Neural cell (in vitro differentiated cells): ENCODE measurements at regions not wholly inside any gene's neighbourhood (a gene's known extent, or its start where the extent isn't known, plus 50 kb on each side); places are given as distances from the start of the nearest gene placed in this dataset.

Experiments used
- H2AFZ ChIP-seq: fragments of 200-600, 300-800 bp; sonication (generic), shearing (Covaris generic); 2 replicates; pipeline ENCODE4 v1.6.0; 2014; ENCODE audit warnings: low read depth, mild to moderate bottlenecking, antibody characterized with exemption, low read length, moderate library complexity
- H3F3A ChIP-seq: fragments of 200-600 bp; shearing (Covaris generic); 2 replicates; pipeline ENCODE4 v1.6.1; 2016; ENCODE audit warnings: mild to moderate bottlenecking, moderate library complexity, mixed read lengths, antibody characterized with exemption, low read length; ENCODE audit not compliant: insufficient read depth, poor library complexity, severe bottlenecking
- H3K27ac ChIP-seq: fragments of 200-600, 300-800 bp; sonication (generic), shearing (Covaris generic); 2 replicates; pipeline ENCODE4 v1.5.1; 2014; ENCODE audit warnings: mild to moderate bottlenecking, low read length, moderate library complexity
- H3K27me3 ChIP-seq: fragments of 300-800, 200-600 bp; sonication (generic), shearing (Covaris generic); 2 replicates; pipeline ENCODE4 v1.6.0; 2014; ENCODE audit warnings: mild to moderate bottlenecking, low read depth, low read length, moderate library complexity; ENCODE audit not compliant: insufficient read depth
- H3K36me3 ChIP-seq: fragments of 300-800, 200-600 bp; sonication (generic), shearing (Covaris generic); 2 replicates; pipeline ENCODE4 v1.5.1; 2014; ENCODE audit warnings: mild to moderate bottlenecking, antibody characterized with exemption, low read length, moderate library complexity; ENCODE audit not compliant: insufficient read depth
- H3K4me2 ChIP-seq: fragments of 300-800, 200-600 bp; sonication (generic), shearing (Covaris generic); 2 replicates; pipeline ENCODE4 v1.6.0; 2014; ENCODE audit warnings: mild to moderate bottlenecking, low read length
- H3K4me3 ChIP-seq: fragments of 300-800, 200-600 bp; sonication (generic), shearing (Covaris generic); 2 replicates; pipeline ENCODE4 v1.5.1; 2014; ENCODE audit warnings: mild to moderate bottlenecking, low read length, moderate library complexity
- H3K79me2 ChIP-seq: fragments of 200-600 bp; shearing (Covaris generic); replicated peaks from 2 replicates; pipeline ENCODE4 v1.6.0; 2014; ENCODE audit warnings: mild to moderate bottlenecking, low read length, moderate library complexity; ENCODE audit not compliant: insufficient read depth
- H3K9ac ChIP-seq: fragments of 300-800, 200-600 bp; sonication (generic), shearing (Covaris generic); 2 replicates; pipeline ENCODE4 v1.6.1; 2016; ENCODE audit warnings: mild to moderate bottlenecking, low read length, mixed read lengths
- H3K9me2 ChIP-seq: fragments of 200-600 bp; shearing (Covaris generic); 2 replicates; pipeline ENCODE4 v1.6.1; 2016; ENCODE audit warnings: mild to moderate bottlenecking, low read length, mixed read lengths; ENCODE audit not compliant: insufficient read depth
- H3K9me3 ChIP-seq: fragments of 200-600, 300-800 bp; sonication (generic), shearing (Covaris generic); 2 replicates; pipeline ENCODE4 v1.6.1; 2016; ENCODE audit warnings: mild to moderate bottlenecking, mixed run types, low read length, moderate library complexity, mixed read lengths
- H4K20me1 ChIP-seq: fragments of 200-600 bp; shearing (Covaris generic); 2 replicates; pipeline ENCODE4 v1.6.1; 2016; ENCODE audit warnings: mild to moderate bottlenecking, mixed run types; ENCODE audit not compliant: insufficient read depth
- EP300 ChIP-seq: fragments of 450-650 bp; conservative IDR thresholded peaks from 2 replicates; pipeline ENCODE4 v1.6.1; 2014; ENCODE audit warnings: antibody characterized with exemption, mild to moderate bottlenecking, moderate library complexity; ENCODE audit not compliant: poor library complexity, severe bottlenecking
- EZH2 ChIP-seq: fragments of 200-600, 300-800 bp; shearing (Covaris generic), sonication (generic); IDR thresholded peaks from 2 replicates; pipeline ENCODE4 v1.6.1; 2014; ENCODE audit warnings: antibody characterized with exemption, low read length, borderline replicate concordance, mild to moderate bottlenecking; ENCODE audit not compliant: insufficient read depth, poor library complexity, severe bottlenecking
- MXI1 ChIP-seq: fragments of 450-650 bp; conservative IDR thresholded peaks from 2 replicates; pipeline ENCODE4 v1.6.1; 2014; ENCODE audit warnings: antibody characterized with exemption, mild to moderate bottlenecking; ENCODE audit not compliant: poor library complexity, severe bottlenecking
- POLR2AphosphoS5 ChIP-seq: IDR thresholded peaks from 2 replicates; pipeline ENCODE4 v1.6.1; 2012
- RAD21 ChIP-seq: fragments of 450-650 bp; conservative IDR thresholded peaks from 2 replicates; pipeline ENCODE4 v1.6.1; 2014; ENCODE audit warnings: antibody characterized with exemption, mild to moderate bottlenecking, moderate library complexity
- SMC3 ChIP-seq: fragments of 450-650 bp; conservative IDR thresholded peaks from 2 replicates; pipeline ENCODE4 v1.6.1; 2014; ENCODE audit warnings: antibody characterized with exemption, mild to moderate bottlenecking, moderate library complexity; ENCODE audit not compliant: poor library complexity
- TAF1 ChIP-seq: IDR thresholded peaks from 2 replicates; pipeline ENCODE4 v1.6.1; 2012; ENCODE audit warnings: low read depth
- TF ChIP-seq, protein P1 (sequence below): IDR thresholded peaks from 2 replicates; pipeline ENCODE4 v1.6.1; 2012; ENCODE audit warnings: borderline replicate concordance
- TF ChIP-seq, protein P2 (sequence below): fragments of 450-650 bp; IDR thresholded peaks from 2 replicates; pipeline ENCODE4 v1.5.1; 2014; ENCODE audit warnings: antibody characterized with exemption, mild to moderate bottlenecking, moderate library complexity; ENCODE audit not compliant: poor library complexity, severe bottlenecking

DNA sequence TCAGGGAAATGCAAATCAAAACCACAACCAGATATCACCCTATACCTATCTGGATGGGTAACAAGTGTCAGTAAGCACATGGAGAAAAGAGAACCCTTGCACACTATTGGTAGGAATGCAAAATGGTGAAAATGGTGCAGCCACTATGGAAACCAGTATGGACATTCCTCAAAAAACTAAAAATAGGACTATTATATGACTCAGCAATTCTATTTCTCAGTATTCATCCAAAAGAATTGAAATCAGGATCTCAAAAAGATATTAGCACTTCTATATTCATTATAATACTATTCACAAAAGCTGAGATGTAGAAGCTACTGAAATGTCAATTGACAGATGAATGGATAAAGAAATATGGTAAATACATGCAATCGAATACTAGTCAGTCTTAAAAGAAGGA, 491.1 kb upstream of the MYT1L start:
- no peaks in the 10 kb centered on the region for H4K20me1 ChIP-seq
- H3K4me3 ChIP-seq = no peak overlapping the region
- no peaks in the 10 kb centered on the region for H3K9me3 ChIP-seq
- no peaks in the 10 kb centered on the region for H3K79me2 ChIP-seq
- H3K36me3 ChIP-seq = no peaks in the 10 kb centered on the region
- H3F3A ChIP-seq = no peaks in the 10 kb centered on the region
- H2AFZ ChIP-seq = no peak overlapping the region
- H3K9ac ChIP-seq = no peak overlapping the region
- H3K9me2 ChIP-seq = no peaks in the 10 kb centered on the region
- no peak overlapping the region for H3K4me2 ChIP-seq
- H3K27me3 ChIP-seq = no peaks in the 10 kb centered on the region
- no peak for TF ChIP-seq TAF1
- no peak for TF ChIP-seq SMC3
- TF ChIP-seq EZH2 = no peak
- no peak for TF ChIP-seq MXI1
- TF ChIP-seq RAD21 = no peak
- TF ChIP-seq, protein P1, sequence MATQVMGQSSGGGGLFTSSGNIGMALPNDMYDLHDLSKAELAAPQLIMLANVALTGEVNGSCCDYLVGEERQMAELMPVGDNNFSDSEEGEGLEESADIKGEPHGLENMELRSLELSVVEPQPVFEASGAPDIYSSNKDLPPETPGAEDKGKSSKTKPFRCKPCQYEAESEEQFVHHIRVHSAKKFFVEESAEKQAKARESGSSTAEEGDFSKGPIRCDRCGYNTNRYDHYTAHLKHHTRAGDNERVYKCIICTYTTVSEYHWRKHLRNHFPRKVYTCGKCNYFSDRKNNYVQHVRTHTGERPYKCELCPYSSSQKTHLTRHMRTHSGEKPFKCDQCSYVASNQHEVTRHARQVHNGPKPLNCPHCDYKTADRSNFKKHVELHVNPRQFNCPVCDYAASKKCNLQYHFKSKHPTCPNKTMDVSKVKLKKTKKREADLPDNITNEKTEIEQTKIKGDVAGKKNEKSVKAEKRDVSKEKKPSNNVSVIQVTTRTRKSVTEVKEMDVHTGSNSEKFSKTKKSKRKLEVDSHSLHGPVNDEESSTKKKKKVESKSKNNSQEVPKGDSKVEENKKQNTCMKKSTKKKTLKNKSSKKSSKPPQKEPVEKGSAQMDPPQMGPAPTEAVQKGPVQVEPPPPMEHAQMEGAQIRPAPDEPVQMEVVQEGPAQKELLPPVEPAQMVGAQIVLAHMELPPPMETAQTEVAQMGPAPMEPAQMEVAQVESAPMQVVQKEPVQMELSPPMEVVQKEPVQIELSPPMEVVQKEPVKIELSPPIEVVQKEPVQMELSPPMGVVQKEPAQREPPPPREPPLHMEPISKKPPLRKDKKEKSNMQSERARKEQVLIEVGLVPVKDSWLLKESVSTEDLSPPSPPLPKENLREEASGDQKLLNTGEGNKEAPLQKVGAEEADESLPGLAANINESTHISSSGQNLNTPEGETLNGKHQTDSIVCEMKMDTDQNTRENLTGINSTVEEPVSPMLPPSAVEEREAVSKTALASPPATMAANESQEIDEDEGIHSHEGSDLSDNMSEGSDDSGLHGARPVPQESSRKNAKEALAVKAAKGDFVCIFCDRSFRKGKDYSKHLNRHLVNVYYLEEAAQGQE = no peak
- TF ChIP-seq, protein P2, sequence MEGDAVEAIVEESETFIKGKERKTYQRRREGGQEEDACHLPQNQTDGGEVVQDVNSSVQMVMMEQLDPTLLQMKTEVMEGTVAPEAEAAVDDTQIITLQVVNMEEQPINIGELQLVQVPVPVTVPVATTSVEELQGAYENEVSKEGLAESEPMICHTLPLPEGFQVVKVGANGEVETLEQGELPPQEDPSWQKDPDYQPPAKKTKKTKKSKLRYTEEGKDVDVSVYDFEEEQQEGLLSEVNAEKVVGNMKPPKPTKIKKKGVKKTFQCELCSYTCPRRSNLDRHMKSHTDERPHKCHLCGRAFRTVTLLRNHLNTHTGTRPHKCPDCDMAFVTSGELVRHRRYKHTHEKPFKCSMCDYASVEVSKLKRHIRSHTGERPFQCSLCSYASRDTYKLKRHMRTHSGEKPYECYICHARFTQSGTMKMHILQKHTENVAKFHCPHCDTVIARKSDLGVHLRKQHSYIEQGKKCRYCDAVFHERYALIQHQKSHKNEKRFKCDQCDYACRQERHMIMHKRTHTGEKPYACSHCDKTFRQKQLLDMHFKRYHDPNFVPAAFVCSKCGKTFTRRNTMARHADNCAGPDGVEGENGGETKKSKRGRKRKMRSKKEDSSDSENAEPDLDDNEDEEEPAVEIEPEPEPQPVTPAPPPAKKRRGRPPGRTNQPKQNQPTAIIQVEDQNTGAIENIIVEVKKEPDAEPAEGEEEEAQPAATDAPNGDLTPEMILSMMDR = no peak
- TF ChIP-seq POLR2AphosphoS5 = no peak
- no peak for TF ChIP-seq EP300
- no peak overlapping the region for H3K27ac ChIP-seq

DNA sequence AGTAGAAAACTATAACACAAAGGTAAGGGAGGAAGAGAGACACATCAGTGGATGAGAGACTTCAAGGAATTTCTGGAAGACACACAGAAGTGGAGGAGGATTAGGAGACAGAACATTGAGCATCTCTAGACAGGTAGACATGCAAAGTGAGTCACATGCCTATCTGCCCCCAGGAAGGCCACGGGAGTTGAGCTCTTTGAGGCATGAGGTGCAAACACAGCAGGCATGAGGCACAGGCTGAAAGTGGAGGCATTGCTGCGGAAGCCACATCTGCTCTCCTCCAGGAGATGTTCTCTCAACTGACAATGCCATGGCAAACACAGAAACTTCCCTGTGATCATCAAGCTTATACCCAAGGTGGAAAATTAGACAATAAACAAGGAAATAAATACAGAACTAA, 481.6 kb upstream of the MYT1L start:
- Histone ChIP-seq H3K27ac (no peak overlapping the region), H3K79me2 (no peaks in the 10 kb centered on the region), H2AFZ (no peak overlapping the region), H3K9ac (no peak overlapping the region), H3K27me3 (no peaks in the 10 kb centered on the region), H3K4me2 (no peak overlapping the region), H3F3A (no peaks in the 10 kb centered on the region), H3K9me3 (no peaks in the 10 kb centered on the region), H3K36me3 (no peaks in the 10 kb centered on the region), H3K4me3 (no peak overlapping the region), H4K20me1 (no peaks in the 10 kb centered on the region), H3K9me2 (no peaks in the 10 kb centered on the region)
- TF ChIP-seq RAD21 = no peak
- TF ChIP-seq, protein P1 = no peak
- no peak for TF ChIP-seq MXI1
- TF ChIP-seq, protein P2 = no peak
- no peak for TF ChIP-seq SMC3
- no peak for TF ChIP-seq TAF1
- TF ChIP-seq EZH2 = no peak
- no peak for TF ChIP-seq POLR2AphosphoS5
- TF ChIP-seq EP300 = no peak
